Endothelial cell (in vitro differentiated cells): ENCODE measurements at regions not wholly inside any gene's neighbourhood (a gene's known extent, or its start where the extent isn't known, plus 50 kb on each side); places are given as distances from the start of the nearest gene placed in this dataset.

ENCODE experiments used
- DNase-seq: peaks from one replicate; pipeline ENCODE4 v3.0.0; 2021; ENCODE audit warnings: low spot score
- H3K27ac Mint-ChIP-seq: one replicate; pipeline ENCODE4 v1.8.0; 2021; ENCODE audit warnings: mixed read lengths, inconsistent platforms; ENCODE audit not compliant: unreplicated experiment
- H3K27me3 Mint-ChIP-seq: one replicate; pipeline ENCODE4 v1.8.0; 2021; ENCODE audit warnings: mild to moderate bottlenecking, moderate library complexity, mixed read lengths, inconsistent platforms; ENCODE audit not compliant: unreplicated experiment
- H3K36me3 Mint-ChIP-seq: one replicate; pipeline ENCODE4 v1.8.0; 2021; ENCODE audit warnings: mild to moderate bottlenecking, low read depth, mixed read lengths, inconsistent platforms; ENCODE audit not compliant: unreplicated experiment
- H3K4me1 Mint-ChIP-seq: one replicate; pipeline ENCODE4 v1.8.0; 2021; ENCODE audit warnings: mild to moderate bottlenecking, mixed read lengths, inconsistent platforms; ENCODE audit not compliant: unreplicated experiment
- H3K4me3 Mint-ChIP-seq: one replicate; pipeline ENCODE4 v1.8.0; 2021; ENCODE audit warnings: mild to moderate bottlenecking, mixed read lengths, inconsistent platforms; ENCODE audit not compliant: unreplicated experiment
- H3K9me3 Mint-ChIP-seq: one replicate; pipeline ENCODE4 v1.8.0; 2021; ENCODE audit warnings: mixed read lengths, inconsistent platforms; ENCODE audit not compliant: unreplicated experiment
- CTCF ChIP-seq: fragments of 200-600 bp; sonication (generic); IDR thresholded peaks from one replicate; pipeline ENCODE4 v1.5.0; 2021; ENCODE audit warnings: antibody characterized with exemption; ENCODE audit not compliant: unreplicated experiment

- no peak overlapping the region for H3K4me3 Mint-ChIP-seq
- H3K4me1 Mint-ChIP-seq: peaks cover 6% of the 10 kb centered on the region
- peaks cover 7% of the 10 kb centered on the region for H3K9me3 Mint-ChIP-seq
- H3K36me3 Mint-ChIP-seq: no peaks in the 10 kb centered on the region
- peaks cover 1% of the 10 kb centered on the region for H3K27me3 Mint-ChIP-seq
- no peak overlapping the region for H3K27ac Mint-ChIP-seq
- TF ChIP-seq CTCF: no peak
- no peak for DNase-seq
Observed at GRCh38 chr3:72151465-72152238, 366.7 kb upstream of the PROK2 start.

DNA sequence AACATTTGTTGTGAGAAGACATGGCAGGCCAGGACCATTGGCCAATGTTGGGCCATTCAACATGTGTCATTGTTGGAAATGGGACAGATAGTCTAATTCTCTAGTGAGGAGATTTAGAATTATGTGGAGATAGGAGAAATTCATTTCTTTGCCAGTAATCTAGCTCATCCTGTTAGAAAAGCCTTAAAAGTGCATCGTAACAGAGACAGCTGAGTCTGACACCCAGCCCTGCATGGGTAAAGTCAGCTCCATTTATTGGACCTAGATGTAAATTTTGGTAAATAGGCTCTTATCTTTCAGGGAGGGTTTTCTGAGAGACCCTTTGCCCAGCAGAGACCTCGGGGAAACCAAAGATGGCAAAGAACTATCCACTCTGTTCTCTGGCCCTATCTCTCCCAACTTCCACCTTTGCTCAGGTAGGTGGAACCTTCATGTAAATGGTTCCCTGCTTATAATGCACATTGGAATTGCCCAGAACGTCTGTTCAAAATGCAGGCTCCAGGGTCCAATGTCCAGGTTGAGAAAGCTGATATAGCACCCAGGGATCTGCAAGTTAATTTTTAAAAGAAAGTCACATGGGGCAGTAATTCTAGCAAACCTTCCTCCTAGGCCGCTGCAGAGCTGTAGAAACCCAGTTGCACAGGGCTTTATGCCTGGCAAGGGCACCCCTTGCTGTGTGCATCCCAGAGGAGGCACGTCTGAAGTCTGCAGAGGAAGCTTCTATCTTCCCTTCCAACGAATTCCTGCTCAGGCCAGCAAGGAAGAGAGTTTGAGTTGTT lies 365.9 kb upstream of the PROK2 start:
- no peak for TF ChIP-seq CTCF
- Mint-ChIP-seq H3K27me3 (peaks cover 1% of the 10 kb centered on the region), H3K27ac (no peak overlapping the region), H3K4me1 (peaks cover 2% of the 10 kb centered on the region), H3K9me3 (peaks cover 5% of the 10 kb centered on the region), H3K4me3 (no peak overlapping the region), H3K36me3 (no peaks in the 10 kb centered on the region)
- DNase-seq: no peak

GRCh38 chr3:72149645-72150300 lies 364.8 kb upstream of the PROK2 start:
- H3K27ac Mint-ChIP-seq: no peak overlapping the region
- no peaks in the 10 kb centered on the region for H3K36me3 Mint-ChIP-seq
- DNase-seq: no peak
- peaks cover 1% of the 10 kb centered on the region for H3K27me3 Mint-ChIP-seq
- peaks cover 5% of the 10 kb centered on the region for H3K9me3 Mint-ChIP-seq
- peaks cover 9% of the 10 kb centered on the region for H3K4me1 Mint-ChIP-seq
- no peak for TF ChIP-seq CTCF
- H3K4me3 Mint-ChIP-seq: no peak overlapping the region

- Mint-ChIP-seq H3K4me1 (peaks cover 18% of the 10 kb centered on the region), H3K27me3 (peaks cover 1% of the 10 kb centered on the region)
Observed at GRCh38 chr3:72147600-72147999, 362.7 kb upstream of the PROK2 start.

More at GRCh38 chr3:72147600-72147999, 362.7 kb upstream of the PROK2 start:
- no peaks in the 10 kb centered on the region for H3K36me3 Mint-ChIP-seq
- H3K4me3 Mint-ChIP-seq: no peak overlapping the region
- H3K27ac Mint-ChIP-seq: no peak overlapping the region
- no peak for DNase-seq
- TF ChIP-seq CTCF: no peak
- H3K9me3 Mint-ChIP-seq: peaks cover 5% of the 10 kb centered on the region
